ENCODE measurements at regions not wholly inside any gene's neighbourhood (a gene's known extent, or its start where the extent isn't known, plus 50 kb on each side); places are given as distances from the start of the nearest gene placed in this dataset.

DNA sequence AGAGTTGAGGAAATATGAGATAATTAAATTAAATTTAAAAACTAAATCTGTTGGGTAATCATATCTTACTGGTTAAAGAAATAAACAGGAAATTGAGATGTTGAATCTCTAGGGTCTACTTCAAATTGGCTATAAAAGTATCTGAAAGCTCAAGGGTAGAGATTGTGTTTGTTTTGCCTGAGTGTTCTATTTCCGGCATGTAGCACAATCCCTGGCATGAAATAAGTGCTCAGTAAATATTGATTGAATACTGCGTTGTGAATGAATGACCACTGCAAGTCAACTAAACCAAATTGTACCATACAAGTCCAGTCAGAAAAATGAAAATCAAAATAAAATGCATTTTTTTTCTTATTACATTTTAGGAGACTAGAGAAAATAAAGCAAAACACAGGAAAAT is 709.8 kb downstream of the EPM2A start (continued):
- TF ChIP-seq, protein P1, sequence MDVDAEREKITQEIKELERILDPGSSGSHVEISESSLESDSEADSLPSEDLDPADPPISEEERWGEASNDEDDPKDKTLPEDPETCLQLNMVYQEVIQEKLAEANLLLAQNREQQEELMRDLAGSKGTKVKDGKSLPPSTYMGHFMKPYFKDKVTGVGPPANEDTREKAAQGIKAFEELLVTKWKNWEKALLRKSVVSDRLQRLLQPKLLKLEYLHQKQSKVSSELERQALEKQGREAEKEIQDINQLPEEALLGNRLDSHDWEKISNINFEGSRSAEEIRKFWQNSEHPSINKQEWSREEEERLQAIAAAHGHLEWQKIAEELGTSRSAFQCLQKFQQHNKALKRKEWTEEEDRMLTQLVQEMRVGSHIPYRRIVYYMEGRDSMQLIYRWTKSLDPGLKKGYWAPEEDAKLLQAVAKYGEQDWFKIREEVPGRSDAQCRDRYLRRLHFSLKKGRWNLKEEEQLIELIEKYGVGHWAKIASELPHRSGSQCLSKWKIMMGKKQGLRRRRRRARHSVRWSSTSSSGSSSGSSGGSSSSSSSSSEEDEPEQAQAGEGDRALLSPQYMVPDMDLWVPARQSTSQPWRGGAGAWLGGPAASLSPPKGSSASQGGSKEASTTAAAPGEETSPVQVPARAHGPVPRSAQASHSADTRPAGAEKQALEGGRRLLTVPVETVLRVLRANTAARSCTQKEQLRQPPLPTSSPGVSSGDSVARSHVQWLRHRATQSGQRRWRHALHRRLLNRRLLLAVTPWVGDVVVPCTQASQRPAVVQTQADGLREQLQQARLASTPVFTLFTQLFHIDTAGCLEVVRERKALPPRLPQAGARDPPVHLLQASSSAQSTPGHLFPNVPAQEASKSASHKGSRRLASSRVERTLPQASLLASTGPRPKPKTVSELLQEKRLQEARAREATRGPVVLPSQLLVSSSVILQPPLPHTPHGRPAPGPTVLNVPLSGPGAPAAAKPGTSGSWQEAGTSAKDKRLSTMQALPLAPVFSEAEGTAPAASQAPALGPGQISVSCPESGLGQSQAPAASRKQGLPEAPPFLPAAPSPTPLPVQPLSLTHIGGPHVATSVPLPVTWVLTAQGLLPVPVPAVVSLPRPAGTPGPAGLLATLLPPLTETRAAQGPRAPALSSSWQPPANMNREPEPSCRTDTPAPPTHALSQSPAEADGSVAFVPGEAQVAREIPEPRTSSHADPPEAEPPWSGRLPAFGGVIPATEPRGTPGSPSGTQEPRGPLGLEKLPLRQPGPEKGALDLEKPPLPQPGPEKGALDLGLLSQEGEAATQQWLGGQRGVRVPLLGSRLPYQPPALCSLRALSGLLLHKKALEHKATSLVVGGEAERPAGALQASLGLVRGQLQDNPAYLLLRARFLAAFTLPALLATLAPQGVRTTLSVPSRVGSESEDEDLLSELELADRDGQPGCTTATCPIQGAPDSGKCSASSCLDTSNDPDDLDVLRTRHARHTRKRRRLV (CRISPR knock-in tag; IDR thresholded peaks at IDR 0.05): no peak
- TF ChIP-seq CSRNP1 (CRISPR knock-in tag; IDR thresholded peaks at IDR 0.05) (no peak), SAP130 (CRISPR knock-in tag; IDR thresholded peaks at IDR 0.05; ENCODE audit: low read depth) (peak; percentile 72), MBNL3 (CRISPR knock-in tag; conservative IDR thresholded peaks at IDR 0.05) (no peak), CREM (IDR thresholded peaks at IDR 0.05) (peak; percentile 52; the same call in 1 of the 2 replicates), CREM (CRISPR knock-in tag; IDR thresholded peaks at IDR 0.05) (no peak), ZNF331 (CRISPR knock-in tag; IDR thresholded peaks at IDR 0.05) (no peak; the same call in 1 of the 2 replicates), TBL1XR1 (IDR thresholded peaks at IDR 0.05; ENCODE audit: borderline replicate concordance, low read length, partially characterized antibody) (no peak), EP300 (IDR thresholded peaks at IDR 0.05; ENCODE audit: low read depth in 2 of 2, low read length in 2 of 2) (peak in 1 of 2 experiments; percentile 86; a peak in 2 of 4 replicates), EP300 (CRISPR knock-in tag; IDR thresholded peaks at IDR 0.05; ENCODE audit: borderline replicate concordance) (no peak; the same call in 1 of the 2 replicates), HDAC6 (IDR thresholded peaks at IDR 0.05; ENCODE audit: low read depth, low read length) (no peak), EEA1 (CRISPR knock-in tag; IDR thresholded peaks at IDR 0.05; ENCODE audit: borderline replicate concordance) (no peak), ZNF883 (CRISPR knock-in tag; IDR thresholded peaks at IDR 0.05; ENCODE audit: not compliant biosample characterization) (no peak), TOE1 (CRISPR knock-in tag; IDR thresholded peaks at IDR 0.05) (no peak), AHR (CRISPR knock-in tag; IDR thresholded peaks at IDR 0.05) (no peak), ZNF782 (CRISPR knock-in tag; IDR thresholded peaks at IDR 0.05; ENCODE audit: borderline replicate concordance) (no peak), ZNF317 (CRISPR knock-in tag; IDR thresholded peaks at IDR 0.05) (no peak), ZNF569 (CRISPR knock-in tag; IDR thresholded peaks at IDR 0.05; ENCODE audit: borderline replicate concordance) (no peak), HOXA5 (CRISPR knock-in tag; IDR thresholded peaks at IDR 0.05) (no peak), ZMYM2 (CRISPR knock-in tag; IDR thresholded peaks at IDR 0.05) (0 out of 2 replicates have a peak, but pooled peaks have one; percentile 62), ZNF781 (CRISPR knock-in tag; IDR thresholded peaks at IDR 0.05; ENCODE audit: borderline replicate concordance, not compliant biosample characterization) (no peak), ZZZ3 (CRISPR knock-in tag; IDR thresholded peaks at IDR 0.05; ENCODE audit: borderline replicate concordance) (no peak)
- TF ChIP-seq, protein P2, sequence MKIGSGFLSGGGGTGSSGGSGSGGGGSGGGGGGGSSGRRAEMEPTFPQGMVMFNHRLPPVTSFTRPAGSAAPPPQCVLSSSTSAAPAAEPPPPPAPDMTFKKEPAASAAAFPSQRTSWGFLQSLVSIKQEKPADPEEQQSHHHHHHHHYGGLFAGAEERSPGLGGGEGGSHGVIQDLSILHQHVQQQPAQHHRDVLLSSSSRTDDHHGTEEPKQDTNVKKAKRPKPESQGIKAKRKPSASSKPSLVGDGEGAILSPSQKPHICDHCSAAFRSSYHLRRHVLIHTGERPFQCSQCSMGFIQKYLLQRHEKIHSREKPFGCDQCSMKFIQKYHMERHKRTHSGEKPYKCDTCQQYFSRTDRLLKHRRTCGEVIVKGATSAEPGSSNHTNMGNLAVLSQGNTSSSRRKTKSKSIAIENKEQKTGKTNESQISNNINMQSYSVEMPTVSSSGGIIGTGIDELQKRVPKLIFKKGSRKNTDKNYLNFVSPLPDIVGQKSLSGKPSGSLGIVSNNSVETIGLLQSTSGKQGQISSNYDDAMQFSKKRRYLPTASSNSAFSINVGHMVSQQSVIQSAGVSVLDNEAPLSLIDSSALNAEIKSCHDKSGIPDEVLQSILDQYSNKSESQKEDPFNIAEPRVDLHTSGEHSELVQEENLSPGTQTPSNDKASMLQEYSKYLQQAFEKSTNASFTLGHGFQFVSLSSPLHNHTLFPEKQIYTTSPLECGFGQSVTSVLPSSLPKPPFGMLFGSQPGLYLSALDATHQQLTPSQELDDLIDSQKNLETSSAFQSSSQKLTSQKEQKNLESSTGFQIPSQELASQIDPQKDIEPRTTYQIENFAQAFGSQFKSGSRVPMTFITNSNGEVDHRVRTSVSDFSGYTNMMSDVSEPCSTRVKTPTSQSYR (CRISPR knock-in tag; IDR thresholded peaks at IDR 0.05; ENCODE audit: borderline replicate concordance): peak; percentile 12; the same call in 1 of the 2 replicates

All from HepG2 (cell line).